ENCODE measurements at regions not wholly inside any gene's neighbourhood (a gene's known extent, or its start where the extent isn't known, plus 50 kb on each side); places are given as distances from the start of the nearest gene placed in this dataset.
"Not testable (repeated sequence)": the region's sequence is repeated elsewhere in the genome, so short reads cannot be mapped to it uniquely, and the experiment has no call there.

- TF ChIP-seq CTCF (optimal IDR thresholded peaks at IDR 0.05 in 1 of 3, IDR thresholded peaks at IDR 0.05 in 1 of 3, conservative IDR thresholded peaks at IDR 0.05 in 1 of 3; ENCODE audit: extremely low read depth in 1 of 3, insufficient read depth in 2 of 3, low read length in 3 of 3); EZH2 (IDR thresholded peaks at IDR 0.05; ENCODE audit: low read length): not testable (repeated sequence)
Measured at GRCh38 chrX:43311625-43312024, 344.5 kb upstream of the MAOA start.
